HepG2 (cell line): ENCODE measurements at regions not wholly inside any gene's neighbourhood (a gene's known extent, or its start where the extent isn't known, plus 50 kb on each side); places are given as distances from the start of the nearest gene placed in this dataset.

ENCODE experiments used
- ATAC-seq: fragments of 200-7000 bp; cut with Tn5 transposase; 3 replicates; pipeline ENCODE4 v1.9.1; 2020; ENCODE audit warnings: mild to moderate bottlenecking, moderate library complexity
- BruUV-seq: library from RNA; stranded (reverse); fragments of 400-500 nt; replicated peaks from 2 replicates; lab custom pipeline; 2021; lab: Mats Ljungman, UMichigan
- CTCF ChIA-PET: fragments of 300-600 bp; formaldehyde crosslinking; extraction: SDS; loops from one replicate; lab custom pipeline; 2021; ENCODE audit warnings: low total read pairs, inconsistent platforms, low intra/inter-chr PET ratio; lab: Yijun Ruan, JAX
- POLR2A ChIA-PET: fragments of 350-600 bp; sonication (Branson Sonifier 250); formaldehyde crosslinking; loops from one replicate; lab custom pipeline; 2020; ENCODE audit warnings: antibody characterized with exemption, inconsistent platforms; lab: Yijun Ruan, JAX
- DNase-seq: peaks from one replicate; pipeline ENCODE4 v3.0.0-alpha.2; 2015; ENCODE audit warnings: low spot score
- FAIRE-seq: peaks from 3 replicates; lab custom pipeline; 2011; peaks lifted over from hg19 to GRCh38; lab: Jason Lieb, UNC
- H2AFZ ChIP-seq: one replicate; pipeline ENCODE4 v1.6.1; 2011; ENCODE audit warnings: low read length, inconsistent platforms
- H3K27ac ChIP-seq: fragments of 300-600 bp; 3 replicates; pipeline ENCODE4 v1.8.0; 2011; ENCODE audit warnings: mixed run types, mild to moderate bottlenecking, mixed read lengths, low read length, inconsistent platforms; ENCODE audit not compliant: insufficient read depth; ENCODE audit errors: extremely low read length
- H3K27me3 ChIP-seq, 2 experiments: fragments of 200-600 bp in 1 of 2; 2 replicates in 1 of 2; 3 replicates in 1 of 2; pipeline versions ENCODE4 v1.6.0 to v1.8.0; 2011; ENCODE audit warnings: low read length in 2 of 2, mild to moderate bottlenecking in 2 of 2, moderate library complexity in 2 of 2, inconsistent platforms in 1 of 2; ENCODE audit not compliant: insufficient read depth in 2 of 2, control insufficient read depth in 1 of 2
- H3K36me3 ChIP-seq, 2 experiments: fragments of 200-600 bp in 1 of 2; replicated peaks in 1 of 2; 2 replicates in 1 of 2; 3 replicates in 1 of 2; pipeline versions ENCODE4 v1.5.1 to v1.8.0; 2011; ENCODE audit warnings: low read length in 2 of 2, inconsistent platforms in 1 of 2; ENCODE audit not compliant: insufficient read depth in 2 of 2, control insufficient read depth in 1 of 2
- H3K4me1 ChIP-seq: 2 replicates; pipeline ENCODE4 v1.5.1; 2012; ENCODE audit warnings: low read length, inconsistent platforms; ENCODE audit not compliant: insufficient read depth
- H3K4me2 ChIP-seq: 2 replicates; pipeline ENCODE4 v1.6.0; 2011; ENCODE audit warnings: low read depth, low read length, inconsistent platforms
- H3K4me3 ChIP-seq, 3 experiments: fragments of 200-600 bp in 1 of 3; sonication (generic), shearing (Covaris generic) in 1 of 3; replicated peaks in 1 of 3; 2 replicates each; pipeline ENCODE4 v1.5.1; 2011 to 2016; ENCODE audit warnings: low read length in 3 of 3, inconsistent platforms in 2 of 3, low read depth in 2 of 3, mild to moderate bottlenecking in 2 of 3, control low read depth in 1 of 3, mixed read lengths in 1 of 3; ENCODE audit not compliant: insufficient read depth in 1 of 3
- H3K79me2 ChIP-seq: one replicate; pipeline ENCODE4 v1.6.1; 2011; ENCODE audit warnings: low read length, inconsistent platforms; ENCODE audit not compliant: insufficient read depth
- H3K9ac ChIP-seq: 2 replicates; pipeline ENCODE4 v1.6.0; 2011; ENCODE audit warnings: mild to moderate bottlenecking, low read depth, low read length, inconsistent platforms; ENCODE audit not compliant: insufficient read depth
- H3K9me3 ChIP-seq: 2 replicates; pipeline ENCODE4 v1.5.1; 2012; ENCODE audit warnings: mild to moderate bottlenecking, low read length
- H4K20me1 ChIP-seq: 2 replicates; pipeline ENCODE4 v1.6.0; 2011; ENCODE audit warnings: inconsistent platforms, mild to moderate bottlenecking, low read length, moderate library complexity; ENCODE audit not compliant: insufficient read depth
- ELK4 ChIP-seq: sonication (generic); formaldehyde crosslinking; IDR thresholded peaks from 2 replicates; pipeline ENCODE4 v1.9.0; 2021; ENCODE audit warnings: missing genetic modification reagents, borderline replicate concordance
- EP300 ChIP-seq, 3 experiments: sonication (generic) in 1 of 3; formaldehyde crosslinking in 1 of 3; IDR thresholded peaks; 2 replicates each; pipeline versions ENCODE4 v1.5.1 to v1.6.1; 2011 to 2020; ENCODE audit warnings: low read depth in 2 of 3, low read length in 2 of 3, borderline replicate concordance in 1 of 3, improper control_type of control experiment in 1 of 3, mild to moderate bottlenecking in 1 of 3, missing genetic modification reagents in 1 of 3, moderate library complexity in 1 of 3
- FOXK2 ChIP-seq: fragments of 450-650 bp; IDR thresholded peaks from 2 replicates; pipeline ENCODE4 v1.6.1; 2016
- GTF3A ChIP-seq: sonication (generic); formaldehyde crosslinking; conservative IDR thresholded peaks from 2 replicates; pipeline ENCODE4 v1.4.0; 2020; ENCODE audit warnings: mild to moderate bottlenecking, missing genetic modification reagents
- MAFF ChIP-seq: IDR thresholded peaks from 2 replicates; pipeline ENCODE4 v1.6.1; 2011; ENCODE audit warnings: low read depth, low read length, improper control_type of control experiment
- MAFK ChIP-seq, 2 experiments: IDR thresholded peaks in 1 of 2; conservative IDR thresholded peaks in 1 of 2; 2 replicates each; pipeline ENCODE4 v1.6.1; 2011; ENCODE audit warnings: improper control_type of control experiment in 2 of 2, low read length in 2 of 2
- NKX3-1 ChIP-seq: sonication (generic); formaldehyde crosslinking; IDR thresholded peaks from 2 replicates; pipeline ENCODE4 v1.5.0; 2020; ENCODE audit warnings: missing genetic modification reagents
- NR1H2 ChIP-seq: sonication (generic); formaldehyde crosslinking; IDR thresholded peaks from 2 replicates; pipeline ENCODE4 v1.8.1; 2022; ENCODE audit warnings: low read depth, missing genetic modification reagents, borderline replicate concordance
- PRMT3 ChIP-seq: sonication (generic); formaldehyde crosslinking; IDR thresholded peaks from 2 replicates; pipeline ENCODE4 v1.8.1; 2022; ENCODE audit warnings: low read depth, mild to moderate bottlenecking, moderate library complexity, missing genetic modification reagents, borderline replicate concordance
- WGBS: methylation state at CpG from one replicate; pipeline ENCODE4 v1.1.6; 2017; ENCODE audit warnings: low lambda C conversion rate; 5-methylcytosine and 5-hydroxymethylcytosine counted together
- in situ Hi-C: cut with HindIII; loops from 2 replicates; pipeline ENCODE4 v1.10.0; 2017; ENCODE audit warnings: low pct_unique_long_range_greater_than_20kb; ENCODE audit not compliant: extremely low pct_ligation_motif_present
- intact Hi-C: fragments of 100-400 bp; cut with micrococcal nuclease; formaldehyde crosslinking; loops from one replicate; pipeline ENCODE4 v1.10.0; 2022; ENCODE audit not compliant: unreplicated experiment

- H3K4me3 ChIP-seq = peak overlapping the region; percentile 51 to 66 (median 60); a peak in 5 of 6 replicates
- peaks cover 52% of the 10 kb centered on the region for H3K4me1 ChIP-seq
- ChIA-PET POLR2A (interaction anchor here (1.4 to 2.3 kb wide), 3 partner anchors 24 to 230 kb away, joined by 6 to 44 read pairs (median 9); partner anchors contain the start of gene DMXL1), CTCF (no interaction called here)
- no TSS peak for BruUV-seq
- H3K27me3 ChIP-seq = no peaks in the 10 kb centered on the region
- no peak for FAIRE-seq
- peak overlapping the region; percentile 67 for H3K9ac ChIP-seq
- no peaks in the 10 kb centered on the region for H3K9me3 ChIP-seq
- H3K4me2 ChIP-seq = peak overlapping the region; percentile 76
- H3K36me3 ChIP-seq = no peaks in the 10 kb centered on the region
- WGBS = 75% methylated on average over 3 of the region's 3 CpGs
- DNase-seq = no peak
- H2AFZ ChIP-seq = peak overlapping the region; percentile 39
- in situ Hi-C loops = no loop called here
- 0 out of 2 replicates have a peak, but pooled peaks have one; percentile 8 for TF ChIP-seq MAFF
- TF ChIP-seq PRMT3 (CRISPR knock-in tag) = no peak
- TF ChIP-seq NKX3-1 (CRISPR knock-in tag) = no peak
- no peak for TF ChIP-seq FOXK2
- peak in 1 of 2 experiments; percentile 32; a peak in 1 of 4 replicates for TF ChIP-seq MAFK (conservative IDR thresholded peaks at IDR 0.05 in 1 of 2, IDR thresholded peaks at IDR 0.05 in 1 of 2; ENCODE audit: low read length in 2 of 2)
- no peak for TF ChIP-seq ELK4
- no peak for TF ChIP-seq NR1H2 (CRISPR knock-in tag)
- TF ChIP-seq EP300 (IDR thresholded peaks at IDR 0.05; ENCODE audit: low read depth in 2 of 2, low read length in 2 of 2) = no peak
- TF ChIP-seq EP300 (CRISPR knock-in tag; IDR thresholded peaks at IDR 0.05; ENCODE audit: borderline replicate concordance) = no peak
- 0 out of 2 replicates have a peak, but pooled peaks have one; percentile 46 for TF ChIP-seq GTF3A (CRISPR knock-in tag)
- no peak for ATAC-seq
- H3K27ac ChIP-seq = peak overlapping the region; percentile 76
- H3K79me2 ChIP-seq = no peaks in the 10 kb centered on the region
- H4K20me1 ChIP-seq = no peaks in the 10 kb centered on the region
- intact Hi-C loops = loop anchor here (5.0 kb wide), 1 partner anchor 83 kb away; no protein-coding TSS in a partner anchor
Measured at GRCh38 chr5:119300311-119300670, 55.5 kb upstream of the TNFAIP8 start.
